ENCODE measurements at regions not wholly inside any gene's neighbourhood (a gene's known extent, or its start where the extent isn't known, plus 50 kb on each side); places are given as distances from the start of the nearest gene placed in this dataset.

GRCh38 chr5:18111906-18112465, 477.7 kb downstream of the TAF11L14 start:
- H4K20me1 ChIP-seq (ENCODE audit: control insufficient read depth, insufficient read depth, low read depth, low read length): no peaks in the 10 kb centered on the region
- H3K9me3 ChIP-seq (ENCODE audit: control insufficient read depth, insufficient read depth, low read length): no peaks in the 10 kb centered on the region
- no peak for TF ChIP-seq EZH2phosphoT487 (IDR thresholded peaks at IDR 0.05; ENCODE audit: borderline replicate concordance, low read length)
- TF ChIP-seq CTCF (IDR thresholded peaks at IDR 0.05; ENCODE audit: low read depth, low read length, poor library complexity, severe bottlenecking): no peak
- no peaks in the 10 kb centered on the region for H3K79me2 ChIP-seq (ENCODE audit: control insufficient read depth, low read length)
- H3K4me2 ChIP-seq (ENCODE audit: low read length): no peak overlapping the region
- no peaks in the 10 kb centered on the region for H3K9me2 ChIP-seq (replicated peaks; ENCODE audit: control insufficient read depth, low read length)
- H3F3A ChIP-seq (ENCODE audit: control insufficient read depth, insufficient read depth): no peaks in the 10 kb centered on the region
- H3K27ac ChIP-seq (ENCODE audit: low read depth, low read length): no peak overlapping the region
- no peaks in the 10 kb centered on the region for H3K27me3 ChIP-seq (ENCODE audit: control insufficient read depth, low read length)
- H3K4me1 ChIP-seq (ENCODE audit: control insufficient read depth, low read length): no peaks in the 10 kb centered on the region
- H3K4me3 ChIP-seq (ENCODE audit: low read length): no peak overlapping the region
- H3K36me3 ChIP-seq (ENCODE audit: control insufficient read depth, low read length): no peaks in the 10 kb centered on the region

GRCh38 chr5:18113721-18114120, 479.5 kb downstream of the TAF11L14 start:
- Histone ChIP-seq H3K27me3 (ENCODE audit: control insufficient read depth, low read length) (no peaks in the 10 kb centered on the region), H3K4me2 (ENCODE audit: low read length) (no peak overlapping the region), H3K4me3 (ENCODE audit: low read length) (no peak overlapping the region), H3K9me3 (ENCODE audit: control insufficient read depth, insufficient read depth, low read length) (no peaks in the 10 kb centered on the region), H3K4me1 (ENCODE audit: control insufficient read depth, low read length) (no peaks in the 10 kb centered on the region), H3K27ac (ENCODE audit: low read depth, low read length) (no peak overlapping the region), H4K20me1 (ENCODE audit: control insufficient read depth, insufficient read depth, low read depth, low read length) (no peaks in the 10 kb centered on the region), H3K9me2 (replicated peaks; ENCODE audit: control insufficient read depth, low read length) (no peaks in the 10 kb centered on the region), H3F3A (ENCODE audit: control insufficient read depth, insufficient read depth) (no peaks in the 10 kb centered on the region), H3K36me3 (ENCODE audit: control insufficient read depth, low read length) (no peaks in the 10 kb centered on the region), H3K79me2 (ENCODE audit: control insufficient read depth, low read length) (no peaks in the 10 kb centered on the region)
- TF ChIP-seq CTCF (IDR thresholded peaks at IDR 0.05; ENCODE audit: low read depth, low read length, poor library complexity, severe bottlenecking): no peak
- no peak for TF ChIP-seq EZH2phosphoT487 (IDR thresholded peaks at IDR 0.05; ENCODE audit: borderline replicate concordance, low read length)

- TF ChIP-seq CTCF (IDR thresholded peaks at IDR 0.05; ENCODE audit: low read depth, low read length, poor library complexity, severe bottlenecking): no peak
- no peak for TF ChIP-seq EZH2phosphoT487 (IDR thresholded peaks at IDR 0.05; ENCODE audit: borderline replicate concordance, low read length)
- Histone ChIP-seq H3K4me2 (ENCODE audit: low read length) (no peak overlapping the region), H3K9me3 (ENCODE audit: control insufficient read depth, insufficient read depth, low read length) (no peaks in the 10 kb centered on the region), H3K27me3 (ENCODE audit: control insufficient read depth, low read length) (no peaks in the 10 kb centered on the region), H3K4me3 (ENCODE audit: low read length) (no peak overlapping the region), H3K9me2 (replicated peaks; ENCODE audit: control insufficient read depth, low read length) (no peaks in the 10 kb centered on the region), H3K79me2 (ENCODE audit: control insufficient read depth, low read length) (no peaks in the 10 kb centered on the region), H3K4me1 (ENCODE audit: control insufficient read depth, low read length) (no peaks in the 10 kb centered on the region), H3K27ac (ENCODE audit: low read depth, low read length) (no peak overlapping the region), H3K36me3 (ENCODE audit: control insufficient read depth, low read length) (no peaks in the 10 kb centered on the region), H3F3A (ENCODE audit: control insufficient read depth, insufficient read depth) (no peaks in the 10 kb centered on the region), H4K20me1 (ENCODE audit: control insufficient read depth, insufficient read depth, low read depth, low read length) (no peaks in the 10 kb centered on the region)
These were observed 480.0 kb downstream of the TAF11L14 start for GRCh38 chr5:18114151-18114757.
